Breast epithelium (tissue), 3 donors: ENCODE measurements at regions not wholly inside any gene's neighbourhood (a gene's known extent, or its start where the extent isn't known, plus 50 kb on each side); places are given as distances from the start of the nearest gene placed in this dataset.

Source experiments
- POLR2A ChIP-seq: fragments of 450-650 bp; IDR thresholded peaks from one replicate; pipeline ENCODE4 v1.6.1; 2016; ENCODE audit warnings: antibody characterized with exemption, mild to moderate bottlenecking, moderate library complexity
- POLR2AphosphoS5 ChIP-seq, 3 donors: sonication (generic); formaldehyde crosslinking; IDR thresholded peaks; one replicate each; pipeline ENCODE4 v1.6.1; 2017; ENCODE audit warnings: antibody characterized with exemption in 3 of 3
- TF ChIP-seq, protein P1 (sequence below), 3 donors: fragments of 450-650 bp; IDR thresholded peaks; one replicate each; pipeline ENCODE4 v1.5.1; 2016 to 2017; ENCODE audit warnings: antibody characterized with exemption in 3 of 3, mild to moderate bottlenecking in 3 of 3, moderate library complexity in 3 of 3

DNA sequence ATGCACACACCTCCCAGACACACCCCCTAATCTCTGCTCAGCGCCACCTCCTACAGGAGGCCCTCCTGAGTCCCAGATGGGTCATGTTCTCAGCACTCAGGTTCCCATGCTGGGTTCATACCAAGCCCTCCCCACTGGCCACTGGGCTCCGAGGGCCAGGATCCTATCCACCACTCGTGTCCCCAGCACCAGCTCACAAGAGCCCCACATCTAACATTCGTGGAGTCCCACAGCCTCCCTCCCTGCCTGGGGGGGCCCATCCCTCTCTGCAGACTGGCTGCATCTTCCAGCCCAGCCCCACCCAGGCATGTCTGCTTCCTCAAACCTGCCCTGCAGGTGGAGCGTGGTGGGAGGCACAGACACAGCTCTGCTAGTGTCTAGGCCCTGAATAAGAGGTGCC lies 227.4 kb downstream of the TUBA3C start:
- TF ChIP-seq, protein P1, sequence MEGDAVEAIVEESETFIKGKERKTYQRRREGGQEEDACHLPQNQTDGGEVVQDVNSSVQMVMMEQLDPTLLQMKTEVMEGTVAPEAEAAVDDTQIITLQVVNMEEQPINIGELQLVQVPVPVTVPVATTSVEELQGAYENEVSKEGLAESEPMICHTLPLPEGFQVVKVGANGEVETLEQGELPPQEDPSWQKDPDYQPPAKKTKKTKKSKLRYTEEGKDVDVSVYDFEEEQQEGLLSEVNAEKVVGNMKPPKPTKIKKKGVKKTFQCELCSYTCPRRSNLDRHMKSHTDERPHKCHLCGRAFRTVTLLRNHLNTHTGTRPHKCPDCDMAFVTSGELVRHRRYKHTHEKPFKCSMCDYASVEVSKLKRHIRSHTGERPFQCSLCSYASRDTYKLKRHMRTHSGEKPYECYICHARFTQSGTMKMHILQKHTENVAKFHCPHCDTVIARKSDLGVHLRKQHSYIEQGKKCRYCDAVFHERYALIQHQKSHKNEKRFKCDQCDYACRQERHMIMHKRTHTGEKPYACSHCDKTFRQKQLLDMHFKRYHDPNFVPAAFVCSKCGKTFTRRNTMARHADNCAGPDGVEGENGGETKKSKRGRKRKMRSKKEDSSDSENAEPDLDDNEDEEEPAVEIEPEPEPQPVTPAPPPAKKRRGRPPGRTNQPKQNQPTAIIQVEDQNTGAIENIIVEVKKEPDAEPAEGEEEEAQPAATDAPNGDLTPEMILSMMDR (IDR thresholded peaks at IDR 0.05): no peak
- TF ChIP-seq POLR2A (no peak), POLR2AphosphoS5 (IDR thresholded peaks at IDR 0.05) (no peak)
